ENCODE measurements at regions not wholly inside any gene's neighbourhood (a gene's known extent, or its start where the extent isn't known, plus 50 kb on each side); places are given as distances from the start of the nearest gene placed in this dataset.

GRCh38 chr14:84891404-84891803 lies 638.5 kb upstream of the FLRT2 start:
- TF ChIP-seq CTCF (IDR thresholded peaks at IDR 0.05; ENCODE audit: low read length), result no peak
- no peak for TF ChIP-seq EZH2 (IDR thresholded peaks at IDR 0.05; ENCODE audit: borderline replicate concordance, low read length)
